AG08396 (cell line): ENCODE measurements at regions not wholly inside any gene's neighbourhood (a gene's known extent, or its start where the extent isn't known, plus 50 kb on each side); places are given as distances from the start of the nearest gene placed in this dataset.
A peak's percentile ranks its signal among the peaks of the same experiment; 100 is the strongest.
"Not testable (repeated sequence)": the region's sequence is repeated elsewhere in the genome, so short reads cannot be mapped to it uniquely, and the experiment has no call there.

ENCODE experiments used
- DNase-seq: peaks from one replicate; pipeline ENCODE4 v3.0.0; 2012; ENCODE audit warnings: low spot score, mixed read lengths

DNA sequence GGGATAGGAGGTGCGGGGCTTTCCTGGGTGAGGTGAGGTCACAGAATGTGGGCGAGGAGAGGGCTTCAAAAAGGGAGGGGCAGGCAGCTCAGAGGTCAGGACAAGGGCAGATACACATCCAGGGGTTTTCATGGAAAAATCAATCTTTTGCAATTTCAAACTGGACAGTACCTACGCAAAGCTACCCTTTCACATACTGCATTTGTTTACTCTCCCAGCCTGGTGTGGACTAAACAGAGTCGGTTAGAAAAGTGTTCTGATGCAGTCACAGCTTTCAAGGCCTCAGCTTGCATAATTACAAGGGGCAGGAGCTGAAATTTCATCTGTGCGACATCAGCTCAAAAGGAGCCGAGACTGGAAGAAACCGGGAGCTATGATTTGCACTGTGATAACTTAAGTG, 309.9 kb upstream of the SOX1 start:
- not testable (repeated sequence) for DNase-seq

- DNase-seq = not testable (repeated sequence)
These were observed 309.3 kb upstream of the SOX1 start for GRCh38 chr13:111757618-111758017.

GRCh38 chr13:111763001-111763872, 303.7 kb upstream of the SOX1 start:
- not testable (repeated sequence) for DNase-seq

DNA sequence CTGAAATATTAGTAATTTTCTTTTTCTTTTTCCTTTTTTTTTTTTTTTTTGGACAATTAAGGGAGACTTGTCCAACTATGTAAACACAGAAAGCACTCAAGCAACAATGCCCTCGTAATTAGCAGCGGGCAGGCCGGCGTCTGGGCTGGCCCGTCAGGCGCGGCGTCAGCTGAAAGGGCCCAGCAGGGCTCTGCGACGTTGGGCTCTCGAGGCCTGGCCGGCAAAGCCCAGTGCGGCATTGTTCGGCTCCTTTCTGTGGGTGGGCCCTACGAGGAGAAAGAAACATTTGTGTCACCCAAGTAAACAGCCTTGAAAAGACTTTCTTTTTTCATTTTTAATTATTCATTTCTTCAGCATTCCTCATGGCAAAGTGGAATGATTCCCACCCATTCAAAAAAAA, 302.4 kb upstream of the SOX1 start:
- DNase-seq = not testable (repeated sequence)

- DNase-seq = not testable (repeated sequence)
These were observed 302.0 kb upstream of the SOX1 start for GRCh38 chr13:111764996-111765395.

GRCh38 chr13:111775718-111776117, 291.2 kb upstream of the SOX1 start:
- not testable (repeated sequence) for DNase-seq

GRCh38 chr13:111777351-111777750, 289.6 kb upstream of the SOX1 start:
- not testable (repeated sequence) for DNase-seq

GRCh38 chr13:111781395-111781794, 285.6 kb upstream of the SOX1 start:
- DNase-seq = not testable (repeated sequence)

DNA sequence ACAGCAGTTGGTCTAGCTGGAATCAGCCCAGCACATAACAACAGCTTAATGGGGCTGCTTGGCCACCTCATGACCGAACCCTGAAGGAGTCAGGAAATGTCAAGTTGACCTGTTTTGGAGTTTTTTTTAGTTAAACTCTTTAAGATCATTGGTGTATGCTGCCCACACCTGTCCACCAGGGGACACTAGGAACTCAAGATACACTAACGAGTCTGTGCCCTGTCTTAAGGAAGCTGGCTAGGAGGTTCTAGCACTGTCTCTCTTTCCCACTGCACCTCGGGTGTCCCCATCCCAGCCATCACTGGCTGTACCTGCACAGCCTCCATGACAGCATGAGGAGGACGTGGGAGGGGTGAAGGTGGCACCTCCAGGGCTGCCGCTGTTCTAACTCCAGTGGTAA, 279.6 kb upstream of the SOX1 start:
- not testable (repeated sequence) for DNase-seq

DNA sequence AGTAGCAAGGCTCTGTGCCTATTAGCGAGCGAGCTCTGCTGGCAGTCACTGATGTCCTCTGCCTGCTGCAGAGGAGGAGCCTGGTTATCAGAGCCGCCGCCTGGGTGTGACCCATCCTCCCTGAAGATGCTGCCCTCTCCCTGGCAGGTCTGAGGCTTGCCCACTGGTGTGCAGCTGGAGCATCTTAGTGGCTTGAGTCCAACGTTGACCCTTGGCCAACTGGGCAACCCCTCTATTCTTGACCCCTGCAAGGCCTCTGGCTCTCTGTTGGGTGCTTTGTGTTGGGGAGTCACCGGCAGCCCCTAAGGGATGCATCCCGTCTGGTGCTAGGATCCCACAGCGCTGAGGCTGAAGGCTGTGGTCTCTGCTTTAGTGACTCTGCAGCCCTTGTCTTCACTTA, 277.9 kb upstream of the SOX1 start:
- DNase-seq = peak; percentile 2

GRCh38 chr13:111789420-111789819, 277.5 kb upstream of the SOX1 start:
- DNase-seq = peak; percentile 0

DNA sequence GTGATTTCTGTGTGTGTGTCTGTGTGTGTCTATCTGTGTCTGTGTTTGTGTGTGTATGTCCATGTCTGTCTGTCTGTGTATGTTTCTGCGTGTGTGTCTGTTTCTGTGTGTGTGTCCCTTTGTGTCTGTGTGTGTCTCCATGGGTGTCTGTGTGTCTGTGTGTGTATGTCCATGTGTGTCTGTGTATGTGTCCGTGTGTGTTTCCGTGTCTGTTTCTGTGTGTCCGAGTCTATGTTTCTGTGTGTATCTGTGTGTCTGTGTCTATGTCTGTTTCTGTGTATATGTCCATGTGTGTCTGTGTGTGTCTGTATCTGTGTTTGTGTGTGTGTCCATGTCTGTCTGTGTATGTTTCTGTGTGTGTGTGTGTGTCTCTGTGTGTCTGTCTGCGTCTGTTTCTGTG, 276.3 kb upstream of the SOX1 start:
- no peak for DNase-seq

DNA sequence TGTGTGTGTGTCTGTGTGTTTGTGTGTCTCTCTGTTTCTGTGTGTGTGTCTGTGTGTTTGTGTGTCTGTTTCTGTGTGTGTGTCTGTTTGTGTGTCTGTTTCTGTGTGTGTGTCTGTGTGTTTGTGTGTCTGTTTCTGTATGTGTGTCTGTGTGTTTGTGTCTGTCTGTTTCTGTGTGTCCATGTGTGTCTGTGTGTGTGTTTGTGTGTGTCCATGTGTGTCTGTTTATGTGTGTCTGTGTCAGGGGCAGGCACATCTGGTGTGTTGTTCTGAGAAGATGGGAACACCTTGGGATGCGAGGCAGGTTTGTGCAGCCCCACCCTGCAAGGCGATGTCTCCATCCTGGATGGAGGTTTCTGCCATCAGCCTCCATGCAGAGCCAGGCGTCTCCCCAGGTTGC, 275.8 kb upstream of the SOX1 start:
- DNase-seq = no peak

DNA sequence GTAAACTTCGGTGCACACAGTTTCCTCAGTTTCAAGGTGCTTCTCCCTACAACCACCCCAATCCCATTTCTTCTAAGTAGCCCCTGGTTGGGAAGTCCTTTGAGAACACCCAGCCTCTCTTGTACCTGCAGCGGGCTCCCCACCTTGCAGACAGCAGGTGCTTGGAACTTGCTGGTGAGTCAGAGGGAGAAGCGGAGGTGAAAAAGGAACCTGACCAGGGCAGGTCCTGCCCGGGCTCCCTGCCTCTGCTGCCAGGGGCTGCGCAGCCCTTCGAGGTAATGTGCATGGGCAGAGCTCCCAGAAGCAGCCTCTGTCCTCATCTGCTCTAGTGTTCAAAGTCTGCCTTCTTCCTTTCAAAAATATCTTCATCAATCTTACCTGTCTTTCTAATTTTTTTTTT, 274.0 kb upstream of the SOX1 start:
- peak; percentile 0 for DNase-seq
